RPMI7951 (cell line): ENCODE measurements at regions not wholly inside any gene's neighbourhood (a gene's known extent, or its start where the extent isn't known, plus 50 kb on each side); places are given as distances from the start of the nearest gene placed in this dataset.

Source experiments
- DNase-seq: peaks from one replicate; pipeline ENCODE4 v3.0.0-alpha.2; 2012; ENCODE audit warnings: low read depth

DNA sequence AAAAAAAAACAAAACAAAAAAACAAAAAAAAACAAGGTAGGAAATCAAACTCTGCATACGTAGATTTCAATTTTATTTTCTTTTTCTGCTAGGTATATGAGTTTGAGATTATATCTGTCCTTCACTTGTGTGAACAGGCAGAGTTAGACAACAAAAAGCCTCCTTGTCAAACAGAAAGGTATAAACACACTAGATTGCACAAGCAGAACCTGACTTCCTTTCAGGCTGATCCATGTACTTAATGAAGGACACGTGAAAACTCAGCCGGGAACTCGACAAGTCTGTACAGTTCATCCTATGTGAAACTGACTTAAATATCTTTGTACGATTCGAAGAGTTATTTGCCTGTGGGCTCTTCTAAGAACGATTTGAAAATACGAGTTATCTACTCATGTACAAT is 254.1 kb downstream of the ARL4A start:
- DNase-seq = no peak

GRCh38 chr7:12942609-12943008 is 255.2 kb downstream of the ARL4A start:
- DNase-seq = no peak

GRCh38 chr7:12943781-12944180 is 256.3 kb downstream of the ARL4A start:
- no peak for DNase-seq

DNA sequence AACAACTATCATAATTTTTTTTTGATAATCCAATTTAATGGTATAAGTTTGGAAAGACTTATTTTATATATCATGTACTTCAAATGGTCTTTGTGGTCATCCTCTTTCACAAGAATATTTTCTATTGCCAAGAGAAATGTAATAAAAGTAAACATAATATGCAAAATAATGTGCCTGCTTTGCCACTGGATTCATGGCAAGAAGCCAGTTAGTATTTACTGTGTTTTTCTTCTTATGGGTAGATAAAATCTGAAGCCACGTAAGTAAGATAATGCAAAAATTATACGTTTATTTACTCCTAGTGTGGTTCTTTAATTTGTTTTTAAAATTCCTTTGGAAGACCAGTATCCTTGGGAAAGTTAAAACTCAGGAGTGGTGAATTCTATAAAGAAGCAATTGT is 258.5 kb downstream of the ARL4A start:
- DNase-seq = no peak

DNA sequence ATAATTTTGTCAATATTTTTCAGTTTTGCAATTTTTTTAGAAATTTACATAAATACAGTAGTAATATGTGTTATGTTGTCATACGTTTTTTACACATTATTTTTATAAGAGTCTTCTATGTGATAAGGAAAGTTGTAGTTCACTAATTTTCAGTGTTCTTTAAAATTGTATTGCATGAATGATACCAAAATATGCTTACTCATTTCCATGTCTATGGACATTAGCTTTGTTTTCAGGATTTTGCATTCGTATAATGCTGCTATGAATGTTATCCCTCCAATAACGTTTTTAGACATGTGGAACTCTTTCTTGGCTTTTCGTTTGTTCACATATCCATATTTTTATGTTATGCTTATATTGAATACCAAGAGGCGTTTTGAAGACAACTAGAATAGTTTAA is 260.0 kb downstream of the ARL4A start:
- DNase-seq = no peak

GRCh38 chr7:12949060-12949931 is 261.9 kb downstream of the ARL4A start:
- peak; percentile 32 for DNase-seq

GRCh38 chr7:12951397-12951801 is 264.0 kb downstream of the ARL4A start:
- peak; percentile 42 for DNase-seq

GRCh38 chr7:12954380-12955033 is 267.1 kb downstream of the ARL4A start:
- no peak for DNase-seq

DNA sequence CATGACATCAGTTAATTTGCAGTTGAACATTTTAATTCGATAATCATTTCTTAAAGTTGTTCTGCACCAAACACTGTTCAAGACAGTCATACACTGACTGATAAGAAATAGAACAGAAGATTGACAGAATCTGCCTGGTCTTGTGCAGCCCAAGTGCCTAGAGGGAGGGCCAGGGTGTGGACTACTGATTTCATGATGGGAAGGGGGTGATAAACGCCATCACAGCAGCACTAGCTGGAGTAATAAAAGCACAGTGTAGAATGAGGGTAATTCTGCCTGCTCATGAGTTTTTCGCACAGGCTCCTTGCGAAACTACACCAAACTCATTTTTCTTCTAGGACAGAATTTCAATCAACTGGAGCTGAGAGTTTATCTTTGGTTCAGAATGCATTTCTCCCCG is 270.1 kb downstream of the ARL4A start:
- no peak for DNase-seq

GRCh38 chr7:12961910-12962480 is 274.6 kb downstream of the ARL4A start:
- no peak for DNase-seq

- DNase-seq = no peak
Observed at GRCh38 chr7:12963435-12963834, 276.0 kb downstream of the ARL4A start.

- DNase-seq = no peak
Observed at GRCh38 chr7:12964836-12965235, 277.4 kb downstream of the ARL4A start.

DNA sequence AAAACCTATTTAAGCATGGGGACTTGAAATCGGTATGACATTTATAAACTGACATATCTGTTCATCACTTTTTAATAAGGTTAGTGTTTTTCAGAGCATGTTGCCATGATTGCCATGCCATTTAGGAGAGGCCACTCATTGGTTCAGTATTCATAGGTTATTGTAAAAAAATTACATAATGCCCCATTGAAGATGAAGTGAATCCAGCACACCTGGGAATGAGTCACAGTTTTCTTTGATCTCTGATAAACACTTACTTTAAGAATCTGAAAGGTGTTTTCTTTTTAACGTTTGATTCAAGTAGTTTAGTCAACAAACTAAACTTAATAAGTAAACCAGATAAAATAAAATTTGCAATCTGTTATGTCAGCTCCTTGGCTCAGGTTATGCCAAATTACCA is 278.3 kb downstream of the ARL4A start:
- no peak for DNase-seq

DNA sequence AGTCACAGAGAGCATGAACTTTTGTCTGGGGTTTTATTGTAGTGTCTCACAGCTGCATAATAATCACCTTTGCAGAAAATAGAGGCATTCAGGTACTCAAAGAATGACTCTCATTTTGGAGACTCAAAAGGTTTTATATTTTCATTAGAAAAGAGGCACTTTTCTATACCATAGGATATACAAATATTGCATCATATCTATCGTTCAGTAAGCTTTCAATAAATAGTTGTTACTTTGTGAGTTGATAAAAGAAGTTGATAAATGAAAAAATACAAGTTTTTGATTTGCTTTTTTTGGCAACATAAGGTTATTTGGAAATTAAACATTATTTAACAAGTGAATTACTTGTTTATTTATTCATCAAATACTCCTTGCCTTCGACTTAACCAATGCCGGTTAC is 279.9 kb downstream of the ARL4A start:
- no peak for DNase-seq

GRCh38 chr7:12968836-12969422 is 281.5 kb downstream of the ARL4A start:
- no peak for DNase-seq

GRCh38 chr7:12970626-12971025 is 283.2 kb downstream of the ARL4A start:
- no peak for DNase-seq

- no peak for DNase-seq
Observed at GRCh38 chr7:12974451-12975166, 287.2 kb downstream of the ARL4A start.

- no peak for DNase-seq
Observed at GRCh38 chr7:12975412-12975811, 288.0 kb downstream of the ARL4A start.

DNA sequence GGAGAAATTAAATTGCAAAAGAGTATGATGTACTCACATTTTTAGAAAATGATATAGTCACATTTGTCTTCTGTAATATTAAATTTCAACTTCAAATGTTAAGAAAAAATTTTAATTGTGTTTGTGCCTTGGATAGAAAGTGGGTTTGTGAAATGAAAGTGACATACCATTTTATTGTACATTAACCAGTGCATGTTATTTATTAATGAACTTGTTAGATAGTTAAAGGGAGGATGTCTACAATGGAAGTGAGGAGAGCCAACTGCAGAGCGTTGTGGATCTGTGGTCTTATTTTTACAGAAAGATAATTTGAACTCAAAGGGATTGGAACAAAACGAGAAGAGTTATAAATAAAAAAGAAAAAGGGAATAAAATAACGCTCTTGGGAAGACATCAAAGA is 291.7 kb downstream of the ARL4A start:
- DNase-seq = no peak

GRCh38 chr7:12982178-12982577 is 294.7 kb downstream of the ARL4A start:
- no peak for DNase-seq

DNA sequence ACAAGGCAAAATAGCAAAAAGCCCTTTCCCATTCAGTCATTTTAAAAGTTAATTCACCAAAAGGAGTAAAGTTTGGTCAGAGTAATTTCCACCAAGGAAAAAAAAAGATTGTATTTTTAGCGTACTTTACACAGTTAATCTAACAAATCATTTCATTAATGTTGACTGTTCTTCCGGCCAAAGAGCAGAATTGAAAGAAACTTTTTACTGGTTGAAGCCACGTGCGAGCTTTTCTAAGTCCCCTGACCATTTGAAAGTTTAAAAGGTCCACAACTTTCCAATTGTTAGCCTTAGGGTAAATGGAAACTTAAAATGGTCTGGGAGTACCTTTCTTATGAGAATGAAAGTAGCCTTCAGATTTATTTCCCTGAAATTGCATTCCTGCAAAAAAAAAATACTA is 296.7 kb downstream of the ARL4A start:
- DNase-seq = no peak

DNA sequence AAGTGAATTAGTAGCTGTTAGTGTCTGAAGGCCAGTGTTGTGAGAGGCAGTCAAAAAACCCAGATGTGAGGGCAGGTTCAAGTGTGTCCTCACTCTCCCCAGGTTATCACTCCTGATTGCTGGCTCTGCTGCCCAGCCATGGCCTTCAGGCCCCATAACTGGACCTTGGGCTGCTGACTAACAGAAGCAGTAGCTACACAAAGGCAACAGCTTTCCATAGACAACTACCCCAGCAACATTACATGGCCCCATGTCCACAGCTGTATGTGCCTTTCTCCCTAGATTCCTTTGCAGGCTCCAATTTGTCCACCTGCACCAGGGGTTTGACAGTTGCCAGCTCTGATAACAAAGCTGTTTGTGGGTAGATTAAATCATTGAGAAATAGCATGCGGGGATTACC is 297.8 kb downstream of the ARL4A start:
- no peak for DNase-seq
